ENCODE measurements at regions not wholly inside any gene's neighbourhood (a gene's known extent, or its start where the extent isn't known, plus 50 kb on each side); places are given as distances from the start of the nearest gene placed in this dataset.

GRCh38 chr3:112412494-112412893 is 79.5 kb downstream of the CD200 start:
- no peaks in the 10 kb centered on the region for H3K27me3 ChIP-seq (replicated peaks; ENCODE audit: insufficient read depth)
- H3K9me3 ChIP-seq, result no peaks in the 10 kb centered on the region
- DNase-seq (ENCODE audit: low spot score) (no peak), ATAC-seq (ENCODE audit: insufficient number of reproducible peaks, low FRiP score, low read depth) (no peak)
- TF ChIP-seq CTCF (IDR thresholded peaks at IDR 0.05), result no peak
- H3K27ac ChIP-seq, result peak overlapping the region in 1 of 2 donors; percentile 77
- no peak overlapping the region for H3K4me3 ChIP-seq
- H3K36me3 ChIP-seq, result no peaks in the 10 kb centered on the region
- H3K4me1 ChIP-seq (ENCODE audit: control insufficient read depth in 1 of 2, low read depth in 2 of 2), result peaks cover 3 to 28% of the 10 kb centered on the region in 2 donors

GRCh38 chr3:112413074-112413473 is 80.1 kb downstream of the CD200 start:
- ATAC-seq (ENCODE audit: insufficient number of reproducible peaks, low FRiP score, low read depth) (no peak), DNase-seq (ENCODE audit: low spot score) (no peak)
- Histone ChIP-seq H3K4me3 (no peak overlapping the region), H3K4me1 (ENCODE audit: control insufficient read depth in 1 of 2, low read depth in 2 of 2) (peaks cover 3 to 22% of the 10 kb centered on the region in 2 donors), H3K27ac (peak overlapping the region in 1 of 2 donors; percentile 53), H3K9me3 (no peaks in the 10 kb centered on the region), H3K27me3 (replicated peaks; ENCODE audit: insufficient read depth) (no peaks in the 10 kb centered on the region), H3K36me3 (no peaks in the 10 kb centered on the region)
- TF ChIP-seq CTCF (IDR thresholded peaks at IDR 0.05), result no peak

- no peak for DNase-seq (ENCODE audit: low spot score)
- peak overlapping the region in 1 of 2 donors; percentile 53 for H3K27ac ChIP-seq
- no peak for ATAC-seq (ENCODE audit: insufficient number of reproducible peaks, low FRiP score, low read depth)
Observed at GRCh38 chr3:112413722-112414121, 80.8 kb downstream of the CD200 start.

More at GRCh38 chr3:112413722-112414121, 80.8 kb downstream of the CD200 start:
- no peak for TF ChIP-seq CTCF (IDR thresholded peaks at IDR 0.05)
- no peaks in the 10 kb centered on the region for H3K9me3 ChIP-seq
- no peak overlapping the region for H3K4me3 ChIP-seq
- no peaks in the 10 kb centered on the region for H3K36me3 ChIP-seq
- no peaks in the 10 kb centered on the region for H3K27me3 ChIP-seq (replicated peaks; ENCODE audit: insufficient read depth)
- H3K4me1 ChIP-seq (ENCODE audit: control insufficient read depth in 1 of 2, low read depth in 2 of 2), result peaks cover 3 to 16% of the 10 kb centered on the region in 2 donors

Measured in thoracic aorta (tissue), 2 donors.